ENCODE measurements at regions not wholly inside any gene's neighbourhood (a gene's known extent, or its start where the extent isn't known, plus 50 kb on each side); places are given as distances from the start of the nearest gene placed in this dataset.

DNA sequence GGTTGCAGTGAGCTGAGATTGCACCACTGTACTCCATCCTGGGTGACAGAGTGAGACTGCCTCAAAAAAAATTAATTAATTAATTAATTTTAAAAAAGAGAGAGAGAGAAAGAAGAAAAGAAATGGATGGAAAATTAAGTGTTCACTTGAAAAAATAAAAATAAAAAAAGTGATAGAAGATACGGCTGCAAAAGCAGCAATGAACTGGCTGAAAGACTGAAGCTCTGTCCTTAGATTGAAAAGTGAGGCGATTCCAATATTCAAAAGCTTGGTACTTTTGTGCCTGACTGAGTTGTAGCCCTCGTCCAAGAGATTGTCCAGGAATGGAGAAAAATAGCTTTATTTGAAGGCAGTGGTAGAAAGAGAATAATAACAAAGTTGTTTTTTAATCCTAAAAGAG, 154.6 kb downstream of the ADSS2 start:
- TF ChIP-seq POLR2AphosphoS5 (IDR thresholded peaks at IDR 0.05), result no peak
- TF ChIP-seq, protein P1, sequence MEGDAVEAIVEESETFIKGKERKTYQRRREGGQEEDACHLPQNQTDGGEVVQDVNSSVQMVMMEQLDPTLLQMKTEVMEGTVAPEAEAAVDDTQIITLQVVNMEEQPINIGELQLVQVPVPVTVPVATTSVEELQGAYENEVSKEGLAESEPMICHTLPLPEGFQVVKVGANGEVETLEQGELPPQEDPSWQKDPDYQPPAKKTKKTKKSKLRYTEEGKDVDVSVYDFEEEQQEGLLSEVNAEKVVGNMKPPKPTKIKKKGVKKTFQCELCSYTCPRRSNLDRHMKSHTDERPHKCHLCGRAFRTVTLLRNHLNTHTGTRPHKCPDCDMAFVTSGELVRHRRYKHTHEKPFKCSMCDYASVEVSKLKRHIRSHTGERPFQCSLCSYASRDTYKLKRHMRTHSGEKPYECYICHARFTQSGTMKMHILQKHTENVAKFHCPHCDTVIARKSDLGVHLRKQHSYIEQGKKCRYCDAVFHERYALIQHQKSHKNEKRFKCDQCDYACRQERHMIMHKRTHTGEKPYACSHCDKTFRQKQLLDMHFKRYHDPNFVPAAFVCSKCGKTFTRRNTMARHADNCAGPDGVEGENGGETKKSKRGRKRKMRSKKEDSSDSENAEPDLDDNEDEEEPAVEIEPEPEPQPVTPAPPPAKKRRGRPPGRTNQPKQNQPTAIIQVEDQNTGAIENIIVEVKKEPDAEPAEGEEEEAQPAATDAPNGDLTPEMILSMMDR (IDR thresholded peaks at IDR 0.05), result no peak

Measured in upper lobe of left lung (tissue), 4 donors.